SK-MEL-5 (cell line): ENCODE measurements at regions not wholly inside any gene's neighbourhood (a gene's known extent, or its start where the extent isn't known, plus 50 kb on each side); places are given as distances from the start of the nearest gene placed in this dataset.

Experiments
- DNase-seq: peaks from one replicate; pipeline ENCODE4 v3.0.0-alpha.2; 2016; ENCODE audit warnings: low read depth, low spot score
- in situ Hi-C: cut with HindIII; loops from 2 replicates; pipeline ENCODE4 v1.10.0; 2016; ENCODE audit warnings: low sequenced_read_pairs, high pct_unique_total_duplicates, low pct_unique_long_range_greater_than_20kb
- small RNA-seq, 2 experiments: library from RNA; depleted of rRNA; stranded (forward); fragments of <200 nt; gene quantifications; one replicate each; pipeline ENCODE3, GENCODE V24; 2014

GRCh38 chr3:70421506-70421905 lies 109.1 kb upstream of the MDFIC2 start:
- in situ Hi-C loops = no loop called here
- no peak for DNase-seq

- no peak for DNase-seq
- in situ Hi-C loops = no loop called here
These were observed 96.6 kb upstream of the MDFIC2 start for GRCh38 chr3:70409018-70409417.

- no peak for DNase-seq
- in situ Hi-C loops = no loop called here
These were observed 87.8 kb upstream of the MDFIC2 start for GRCh38 chr3:70400194-70400593.

GRCh38 chr3:70393881-70394612 lies 81.6 kb upstream of the MDFIC2 start:
- no peak for DNase-seq
- in situ Hi-C loops = no loop called here

- in situ Hi-C loops = no loop called here
- DNase-seq = no peak
These were observed 79.8 kb upstream of the MDFIC2 start for GRCh38 chr3:70392227-70392626.

GRCh38 chr3:70387889-70388288 lies 75.5 kb upstream of the MDFIC2 start:
- in situ Hi-C loops = no loop called here
- DNase-seq = no peak

GRCh38 chr3:70386846-70387245 lies 74.4 kb upstream of the MDFIC2 start:
- in situ Hi-C loops = no loop called here
- DNase-seq = no peak

- peak; percentile 13 for DNase-seq
- in situ Hi-C loops = no loop called here
These were observed 73.6 kb upstream of the MDFIC2 start for GRCh38 chr3:70386043-70386442.

- in situ Hi-C loops = no loop called here
- no peak for DNase-seq
These were observed 71.0 kb upstream of the MDFIC2 start for GRCh38 chr3:70383360-70383831.

- no peak for DNase-seq
These were observed 61.7 kb upstream of the MDFIC2 start for GRCh38 chr3:70374179-70374578.

More at GRCh38 chr3:70374179-70374578, 61.7 kb upstream of the MDFIC2 start:
- in situ Hi-C loops = no loop called here

Small RNA genes lying in the stretch of these regions (small RNA-seq; reads per million reads assigned to genes)
- gene COX6CP6 (0 reads per million in 2 experiments), gene RNU6-281P (0 reads per million in 2 experiments)
